Loucy (cell line): ENCODE measurements at regions not wholly inside any gene's neighbourhood (a gene's known extent, or its start where the extent isn't known, plus 50 kb on each side); places are given as distances from the start of the nearest gene placed in this dataset.

Source experiments
- EZH2phosphoT487 ChIP-seq: fragments of 200-600 bp; IDR thresholded peaks from 2 replicates; pipeline ENCODE4 v1.6.1; 2018; ENCODE audit warnings: antibody characterized with exemption, mild to moderate bottlenecking, moderate library complexity, borderline replicate concordance
- TF ChIP-seq, protein P1 (sequence below): fragments of 200-600 bp; sonication (generic); conservative IDR thresholded peaks from 2 replicates; pipeline ENCODE4 v1.5.1; 2014; ENCODE audit warnings: mild to moderate bottlenecking, antibody characterized with exemption, low read length

GRCh38 chrX:65920620-65921019, 119.3 kb downstream of the VSIG4 start:
- TF ChIP-seq, protein P1, sequence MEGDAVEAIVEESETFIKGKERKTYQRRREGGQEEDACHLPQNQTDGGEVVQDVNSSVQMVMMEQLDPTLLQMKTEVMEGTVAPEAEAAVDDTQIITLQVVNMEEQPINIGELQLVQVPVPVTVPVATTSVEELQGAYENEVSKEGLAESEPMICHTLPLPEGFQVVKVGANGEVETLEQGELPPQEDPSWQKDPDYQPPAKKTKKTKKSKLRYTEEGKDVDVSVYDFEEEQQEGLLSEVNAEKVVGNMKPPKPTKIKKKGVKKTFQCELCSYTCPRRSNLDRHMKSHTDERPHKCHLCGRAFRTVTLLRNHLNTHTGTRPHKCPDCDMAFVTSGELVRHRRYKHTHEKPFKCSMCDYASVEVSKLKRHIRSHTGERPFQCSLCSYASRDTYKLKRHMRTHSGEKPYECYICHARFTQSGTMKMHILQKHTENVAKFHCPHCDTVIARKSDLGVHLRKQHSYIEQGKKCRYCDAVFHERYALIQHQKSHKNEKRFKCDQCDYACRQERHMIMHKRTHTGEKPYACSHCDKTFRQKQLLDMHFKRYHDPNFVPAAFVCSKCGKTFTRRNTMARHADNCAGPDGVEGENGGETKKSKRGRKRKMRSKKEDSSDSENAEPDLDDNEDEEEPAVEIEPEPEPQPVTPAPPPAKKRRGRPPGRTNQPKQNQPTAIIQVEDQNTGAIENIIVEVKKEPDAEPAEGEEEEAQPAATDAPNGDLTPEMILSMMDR = no peak
- no peak for TF ChIP-seq EZH2phosphoT487
